GM13977 (cell line): ENCODE measurements at regions not wholly inside any gene's neighbourhood (a gene's known extent, or its start where the extent isn't known, plus 50 kb on each side); places are given as distances from the start of the nearest gene placed in this dataset.

Source experiments
- DNase-seq: peaks from one replicate; pipeline ENCODE4 v3.0.0; 2012; ENCODE audit warnings: low spot score
- CTCF ChIP-seq: IDR thresholded peaks from 2 replicates; pipeline ENCODE4 v1.5.1; 2012; ENCODE audit warnings: mild to moderate bottlenecking, control low read depth; ENCODE audit not compliant: insufficient read depth; ENCODE audit errors: extremely low read depth, missing control alignments
- in situ Hi-C: fragments of 300-500 bp; cut with MboI; formaldehyde crosslinking; loops from one replicate; pipeline ENCODE4 v1.12.0; 2022; ENCODE audit warnings: low sequenced_read_pairs, low pct_unique_long_range_greater_than_20kb, mixed read lengths, inconsistent platforms; ENCODE audit not compliant: unreplicated experiment

GRCh38 chr1:209143916-209144315 is 439.6 kb upstream of the CAMK1G start:
- no peak for TF ChIP-seq CTCF
- no peak for DNase-seq
- in situ Hi-C loops = no loop called here

- in situ Hi-C loops = no loop called here
- DNase-seq = no peak
- no peak for TF ChIP-seq CTCF
Observed at GRCh38 chr1:209150114-209150513, 433.4 kb upstream of the CAMK1G start.

GRCh38 chr1:209153411-209153810 is 430.1 kb upstream of the CAMK1G start:
- in situ Hi-C loops = no loop called here
- no peak for TF ChIP-seq CTCF

GRCh38 chr1:209154912-209155311 is 428.6 kb upstream of the CAMK1G start:
- in situ Hi-C loops = no loop called here
- DNase-seq = no peak
- no peak for TF ChIP-seq CTCF

More at GRCh38 chr1:209153411-209153810, 430.1 kb upstream of the CAMK1G start:
- no peak for DNase-seq

- TF ChIP-seq CTCF = no peak
- in situ Hi-C loops = no loop called here
- DNase-seq = no peak
Observed at GRCh38 chr1:209155546-209155945, 428.0 kb upstream of the CAMK1G start.

GRCh38 chr1:209156991-209157390 is 426.5 kb upstream of the CAMK1G start:
- DNase-seq = no peak
- in situ Hi-C loops = no loop called here
- no peak for TF ChIP-seq CTCF

GRCh38 chr1:209157546-209158249 is 425.8 kb upstream of the CAMK1G start:
- no peak for DNase-seq
- no peak for TF ChIP-seq CTCF
- in situ Hi-C loops = no loop called here
